CD4-positive, alpha-beta T cell (primary cell): ENCODE measurements at regions not wholly inside any gene's neighbourhood (a gene's known extent, or its start where the extent isn't known, plus 50 kb on each side); places are given as distances from the start of the nearest gene placed in this dataset.
"Not testable (repeated sequence)": the region's sequence is repeated elsewhere in the genome, so short reads cannot be mapped to it uniquely, and the experiment has no call there.

Experiments used
- ATAC-seq: fragments of 200-7000 bp; cut with Tn5 transposase; one replicate; pipeline ENCODE4 v1.10.0; 2022; ENCODE audit warnings: mild to moderate bottlenecking; ENCODE audit not compliant: poor library complexity
- CTCF ChIA-PET: fragments of 350-600 bp; sonication (Branson Sonifier 250); formaldehyde crosslinking; loops from one replicate; lab custom pipeline; 2021; ENCODE audit warnings: antibody characterized with exemption, inconsistent platforms; lab: Charles Lee
- POLR2A ChIA-PET: fragments of 350-600 bp; sonication (Branson Sonifier 250); formaldehyde crosslinking; loops from one replicate; lab custom pipeline; 2021; ENCODE audit warnings: antibody characterized with exemption, inconsistent platforms; lab: Charles Lee
- DNase-seq, 14 experiments: peaks; one replicate each; pipeline ENCODE4 v3.0.0-alpha.2; 2013 to 2020; ENCODE audit warnings: mixed read lengths in 2 of 14
- H3K27ac ChIP-seq, 2 donors: one replicate each; pipeline versions ENCODE4 v1.5.1 to v1.7.0; 2013; ENCODE audit warnings: low read length in 2 of 2, low read depth in 1 of 2, mild to moderate bottlenecking in 1 of 2
- H3K27me3 ChIP-seq, 2 experiments: 1 replicate in 1 of 2; 2 replicates in 1 of 2; pipeline versions ENCODE4 v1.6.1 to v1.7.0; 2013; ENCODE audit warnings: low read length in 2 of 2, control low read depth in 1 of 2, mild to moderate bottlenecking in 1 of 2, moderate library complexity in 1 of 2; ENCODE audit not compliant: insufficient read depth in 2 of 2, control insufficient read depth in 1 of 2
- H3K36me3 ChIP-seq: one replicate; pipeline ENCODE4 v1.6.1; 2013; ENCODE audit warnings: low read length, control low read depth; ENCODE audit not compliant: insufficient read depth
- H3K4me1 ChIP-seq: one replicate; pipeline ENCODE4 v1.6.1; 2013; ENCODE audit warnings: low read length, control low read depth; ENCODE audit not compliant: insufficient read depth
- H3K4me3 ChIP-seq: one replicate; pipeline ENCODE4 v1.5.1; 2013; ENCODE audit warnings: mild to moderate bottlenecking, low read length, moderate library complexity
- H3K9me3 ChIP-seq, 2 experiments: 1 replicate in 1 of 2; 2 replicates in 1 of 2; pipeline versions ENCODE4 v1.6.1 to v1.7.0; 2013; ENCODE audit warnings: low read length in 2 of 2, mild to moderate bottlenecking in 2 of 2, control low read depth in 1 of 2, moderate library complexity in 1 of 2; ENCODE audit not compliant: control insufficient read depth in 1 of 2, insufficient read depth in 1 of 2
- H3K27ac Mint-ChIP-seq: one replicate; pipeline ENCODE4 v1.8.0; 2020; ENCODE audit warnings: mixed read lengths
- H3K27me3 Mint-ChIP-seq: one replicate; pipeline ENCODE4 v1.8.0; 2021; ENCODE audit warnings: mixed read lengths
- H3K36me3 Mint-ChIP-seq: one replicate; pipeline ENCODE4 v1.8.0; 2021; ENCODE audit warnings: low read depth, mixed read lengths
- H3K4me1 Mint-ChIP-seq: one replicate; pipeline ENCODE4 v1.8.0; 2021; ENCODE audit warnings: low read depth, mixed read lengths
- H3K4me3 Mint-ChIP-seq: one replicate; pipeline ENCODE4 v1.8.0; 2020; ENCODE audit warnings: mild to moderate bottlenecking, mixed read lengths
- H3K9me3 Mint-ChIP-seq: one replicate; pipeline ENCODE4 v1.8.0; 2020; ENCODE audit warnings: mixed read lengths
- CTCF ChIP-seq: fragments of 200-600 bp; IDR thresholded peaks from one replicate; pipeline ENCODE4 v1.8.0; 2022; ENCODE audit warnings: antibody characterized with exemption, mild to moderate bottlenecking
- intact Hi-C, 2 experiments: fragments of 100-400 bp; cut with DNase I in 1 of 2; cut with micrococcal nuclease in 1 of 2; formaldehyde crosslinking; loops; one replicate each; pipeline versions ENCODE4 v1.15.1 to v1.9.0; 2023 to 2025; cut with DNase I, micrococcal nuclease

GRCh38 chr2:21895200-21895599 is 771.4 kb downstream of the TDRD15 start:
- Histone ChIP-seq H3K27me3 (no peaks in the 10 kb centered on the region), H3K9me3 (peaks cover 0 to 18% of the 10 kb centered on the region in 2 experiments), H3K36me3 (no peaks in the 10 kb centered on the region), H3K27ac (no peak overlapping the region), H3K4me3 (no peak overlapping the region), H3K4me1 (no peaks in the 10 kb centered on the region)
- H3K4me3 Mint-ChIP-seq, result no peak overlapping the region
- H3K9me3 Mint-ChIP-seq, result peaks cover 4% of the 10 kb centered on the region
- no peak for TF ChIP-seq CTCF
- no peaks in the 10 kb centered on the region for H3K36me3 Mint-ChIP-seq
- no peaks in the 10 kb centered on the region for H3K4me1 Mint-ChIP-seq
- ChIA-PET CTCF (no interaction called here), POLR2A (no interaction called here)
- DNase-seq, result no peak
- intact Hi-C loops, result no loop called here
- no peaks in the 10 kb centered on the region for H3K27me3 Mint-ChIP-seq
- no peak for ATAC-seq
- no peak overlapping the region for H3K27ac Mint-ChIP-seq

DNA sequence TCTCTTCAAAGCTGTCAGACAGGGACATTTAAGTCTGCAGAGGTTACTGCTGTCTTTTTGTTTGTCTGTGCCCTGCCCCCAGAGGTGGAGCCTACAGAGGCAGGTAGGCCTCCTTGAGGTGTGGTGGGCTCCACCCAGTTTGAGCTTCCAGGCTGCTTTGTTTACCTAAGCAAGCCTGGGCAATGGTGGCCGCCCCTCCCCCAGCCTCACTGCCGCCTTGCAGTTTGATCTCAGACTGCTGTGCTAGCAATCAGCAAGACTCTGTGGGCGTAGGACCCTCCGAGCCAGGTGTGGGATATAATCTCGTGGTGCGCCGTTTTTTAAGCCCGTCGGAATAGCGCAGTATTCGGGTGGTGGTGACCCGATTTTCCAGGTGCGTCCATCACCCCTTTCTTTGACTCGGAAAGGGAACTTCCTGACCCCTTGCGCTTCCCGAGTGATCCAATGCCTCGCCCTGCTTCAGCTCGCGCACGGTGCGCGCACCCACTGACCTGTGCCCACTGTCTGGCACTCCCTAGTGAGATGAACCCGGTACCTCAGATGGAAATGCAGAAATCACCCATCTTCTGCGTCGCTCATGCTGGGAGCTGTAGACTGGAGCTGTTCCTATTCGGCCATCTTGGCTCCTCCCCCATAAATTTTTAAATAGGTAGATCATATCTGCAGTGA is 785.1 kb downstream of the TDRD15 start:
- H3K4me1 Mint-ChIP-seq, POLR2A ChIA-PET, H3K36me3 ChIP-seq, H3K36me3 Mint-ChIP-seq, H3K27me3 ChIP-seq, H3K27me3 Mint-ChIP-seq, H3K4me3 ChIP-seq, H3K27ac ChIP-seq, ATAC-seq, H3K9me3 ChIP-seq, DNase-seq, intact Hi-C loops, H3K9me3 Mint-ChIP-seq, H3K4me3 Mint-ChIP-seq, H3K4me1 ChIP-seq, CTCF ChIA-PET, H3K27ac Mint-ChIP-seq: not testable (repeated sequence)

- DNase-seq (no peak), ATAC-seq (no peak)
- no peak overlapping the region for H3K4me3 ChIP-seq
- H3K9me3 ChIP-seq, result peaks cover 0 to 3% of the 10 kb centered on the region in 2 experiments
- Mint-ChIP-seq H3K4me1 (no peaks in the 10 kb centered on the region), H3K27me3 (no peaks in the 10 kb centered on the region), H3K9me3 (peaks cover 7% of the 10 kb centered on the region), H3K27ac (no peak overlapping the region), H3K4me3 (no peak overlapping the region), H3K36me3 (no peaks in the 10 kb centered on the region)
- H3K36me3 ChIP-seq, result no peaks in the 10 kb centered on the region
- no peak for TF ChIP-seq CTCF
- POLR2A ChIA-PET, result no interaction called here
- no peak overlapping the region for H3K27ac ChIP-seq
- intact Hi-C loops, result no loop called here
- CTCF ChIA-PET, result no interaction called here
- no peaks in the 10 kb centered on the region for H3K27me3 ChIP-seq
- H3K4me1 ChIP-seq, result no peaks in the 10 kb centered on the region
These were observed 787.2 kb downstream of the TDRD15 start for GRCh38 chr2:21910832-21911507.
